HS-5 (cell line): ENCODE measurements at regions not wholly inside any gene's neighbourhood (a gene's known extent, or its start where the extent isn't known, plus 50 kb on each side); places are given as distances from the start of the nearest gene placed in this dataset.
A peak's percentile ranks its signal among the peaks of the same experiment; 100 is the strongest.
"Not testable (repeated sequence)": the region's sequence is repeated elsewhere in the genome, so short reads cannot be mapped to it uniquely, and the experiment has no call there.

Source experiments
- DNase-seq: peaks from one replicate; pipeline ENCODE4 v3.0.0-alpha.2; 2012; ENCODE audit warnings: low read depth

- no peak for DNase-seq
Measured at GRCh38 chr15:87672309-87673288, 583.9 kb downstream of the NTRK3 start.

DNA sequence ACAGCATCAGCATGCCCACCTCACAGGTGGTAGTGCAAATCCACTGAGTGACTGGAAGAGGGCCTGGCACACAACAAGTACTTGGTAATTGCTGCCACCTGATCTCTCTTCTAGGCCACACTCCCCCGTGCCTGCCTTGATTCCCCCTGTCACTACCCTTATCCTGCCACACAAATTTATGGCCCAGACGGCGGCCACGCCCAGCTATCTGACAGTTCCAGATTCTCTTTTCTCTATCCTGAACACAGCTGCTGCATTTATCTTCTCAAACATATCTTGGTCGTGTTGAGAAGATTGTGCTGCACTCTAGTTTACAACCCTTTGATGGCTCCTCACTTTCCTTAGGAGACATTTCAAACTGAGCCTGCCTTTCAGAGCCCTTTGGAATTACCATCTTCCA is 585.2 kb downstream of the NTRK3 start:
- no peak for DNase-seq

GRCh38 chr15:87669846-87670245 is 586.7 kb downstream of the NTRK3 start:
- DNase-seq, result no peak

DNA sequence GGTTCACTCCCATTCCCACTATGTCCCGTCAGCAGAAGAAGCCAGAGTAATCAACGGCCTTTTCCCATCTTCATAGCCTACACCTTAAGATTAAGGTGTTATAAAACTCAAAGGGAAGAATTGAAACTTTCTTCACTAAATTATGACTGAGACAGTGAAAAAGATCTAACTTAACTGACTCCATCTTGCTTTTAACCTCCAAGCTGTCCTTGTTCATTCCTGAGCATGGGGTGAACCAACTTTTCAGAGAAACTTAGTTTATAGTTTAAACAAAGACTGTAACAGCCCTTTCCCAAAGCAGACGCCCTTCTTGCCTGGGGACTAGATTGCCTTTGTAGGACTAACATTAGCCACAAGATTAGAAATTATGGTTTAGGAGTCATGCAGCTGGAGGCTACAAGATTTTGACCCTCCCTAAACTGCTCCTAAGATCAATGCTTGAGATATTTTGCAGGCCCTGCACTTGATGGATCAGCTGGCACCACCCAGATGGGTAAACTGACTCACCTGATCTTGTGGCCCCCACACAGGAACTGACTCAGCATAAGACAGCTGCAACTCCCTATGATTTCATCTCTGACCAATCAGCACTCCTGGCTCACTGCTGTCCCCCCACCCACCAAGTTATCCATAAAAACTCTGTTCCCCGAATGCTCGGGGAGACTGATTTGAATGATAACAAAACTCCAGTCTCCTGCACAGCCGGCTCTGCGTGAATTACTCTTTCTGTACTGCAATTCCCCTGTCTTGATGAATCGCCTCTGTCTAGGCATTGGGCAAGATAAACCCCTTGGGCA is 587.6 kb downstream of the NTRK3 start:
- not testable (repeated sequence) for DNase-seq

GRCh38 chr15:87667643-87668042 is 588.9 kb downstream of the NTRK3 start:
- no peak for DNase-seq

GRCh38 chr15:87662575-87662974 is 594.0 kb downstream of the NTRK3 start:
- DNase-seq, result no peak

GRCh38 chr15:87661454-87662355 is 594.8 kb downstream of the NTRK3 start:
- DNase-seq, result no peak

GRCh38 chr15:87660251-87661129 is 596.0 kb downstream of the NTRK3 start:
- no peak for DNase-seq

DNA sequence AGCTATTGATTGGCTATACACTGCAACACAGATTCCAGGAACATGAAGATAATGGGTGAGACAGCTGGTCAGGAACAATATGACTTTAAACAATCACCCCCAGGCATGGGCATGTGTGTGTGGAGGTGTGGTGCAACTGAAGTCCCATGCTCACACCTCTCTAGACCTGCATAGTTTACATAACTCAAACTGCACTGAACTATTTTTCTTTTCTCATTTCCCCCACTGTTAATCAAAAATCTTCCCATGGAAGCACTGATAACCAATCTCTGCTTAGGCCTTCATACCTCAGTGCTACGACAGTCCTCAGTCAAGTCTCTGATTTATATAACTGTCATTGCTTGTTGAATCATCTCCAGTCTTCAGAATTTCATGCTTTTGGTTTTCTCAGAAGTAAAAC is 600.2 kb downstream of the NTRK3 start:
- DNase-seq, result no peak

DNA sequence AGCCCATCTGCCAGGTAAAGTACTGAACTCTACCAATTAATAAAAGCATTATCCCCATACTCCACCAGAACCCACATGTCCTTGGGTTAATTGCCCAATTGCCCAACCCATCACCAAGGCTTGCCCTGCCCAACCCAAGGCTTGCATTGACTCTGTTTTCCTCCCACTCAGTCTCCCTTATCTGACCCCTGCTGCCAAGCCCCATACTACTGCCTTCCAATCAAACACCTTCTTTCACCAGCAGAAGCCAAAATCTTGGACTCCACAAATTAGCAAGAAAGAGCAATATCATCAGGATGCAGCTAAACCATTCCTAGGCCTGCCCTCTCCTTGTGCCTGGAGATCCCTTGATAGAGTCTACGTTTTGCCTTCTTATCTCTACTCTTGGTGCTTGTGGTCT is 602.9 kb downstream of the NTRK3 start:
- no peak for DNase-seq

DNA sequence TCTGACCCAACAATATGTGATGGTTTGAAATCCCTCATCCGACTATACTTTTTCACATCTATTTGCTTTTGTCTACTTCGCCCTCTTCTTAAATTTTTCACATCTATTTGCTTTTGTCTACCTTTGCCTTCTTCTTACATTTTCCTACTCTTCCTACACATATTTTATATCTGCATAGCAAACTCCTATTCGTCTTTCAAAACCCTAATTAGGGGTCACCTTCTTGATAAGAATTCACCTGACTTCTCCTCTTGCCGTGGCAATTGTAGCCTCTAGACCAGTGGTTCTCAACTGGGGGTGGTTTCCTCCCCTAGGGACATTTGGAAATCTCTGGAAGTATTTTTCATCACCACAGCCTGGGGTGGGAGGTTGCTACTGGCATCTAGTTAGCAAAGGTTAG is 607.4 kb downstream of the NTRK3 start:
- no peak for DNase-seq

GRCh38 chr15:87648278-87648677 is 608.3 kb downstream of the NTRK3 start:
- no peak for DNase-seq

- no peak for DNase-seq
Measured at GRCh38 chr15:87645723-87646122, 610.8 kb downstream of the NTRK3 start.

DNA sequence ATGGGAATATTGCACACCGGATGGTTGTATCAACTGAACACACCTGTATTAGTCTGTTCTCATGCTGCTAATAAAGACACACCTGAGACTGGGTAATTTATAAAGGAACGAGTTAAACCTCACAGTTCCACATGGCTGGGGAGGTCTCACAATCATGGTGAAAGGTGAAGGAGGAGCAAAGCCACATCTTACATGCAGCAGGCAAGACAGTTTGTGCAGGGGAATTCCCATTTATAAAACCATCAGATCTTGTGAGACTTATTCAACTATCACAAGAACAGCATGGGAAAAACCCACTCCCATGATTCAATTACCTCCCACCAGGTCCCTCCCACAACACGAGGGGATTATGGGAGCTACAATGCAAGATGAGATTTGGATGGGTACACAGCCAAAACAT is 613.5 kb downstream of the NTRK3 start:
- DNase-seq, result not testable (repeated sequence)

DNA sequence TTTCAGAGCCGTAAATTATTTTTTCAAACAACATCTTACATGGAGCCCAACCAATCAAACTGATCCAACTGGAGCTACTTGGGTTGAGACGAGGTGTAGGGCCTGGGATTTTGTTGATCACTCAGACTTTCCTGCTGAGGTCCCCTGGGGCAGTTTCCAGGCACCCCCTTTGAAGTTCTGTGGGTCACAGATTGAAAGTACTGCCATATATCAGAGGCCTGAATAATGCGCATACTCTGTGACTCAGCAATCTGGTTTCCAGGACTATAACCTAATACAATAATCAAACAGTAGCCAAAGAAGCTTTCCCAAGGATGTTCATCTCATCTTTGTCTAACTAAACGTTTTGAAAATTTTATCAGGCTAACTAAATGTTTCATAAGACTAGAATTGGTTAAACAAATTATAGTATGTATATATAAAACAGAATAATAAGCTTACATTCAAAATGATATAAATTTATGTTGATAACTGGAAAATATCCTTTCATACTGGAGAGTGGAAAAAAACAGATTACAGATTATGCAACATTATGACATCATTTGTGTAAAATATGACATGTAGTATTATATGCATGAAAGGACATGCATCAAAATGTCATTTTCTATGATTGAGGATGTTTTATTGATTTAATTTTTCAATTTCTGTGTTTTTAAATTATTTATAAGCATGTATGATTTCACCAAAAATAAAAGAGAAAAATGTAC is 617.1 kb downstream of the NTRK3 start:
- DNase-seq, result no peak

DNA sequence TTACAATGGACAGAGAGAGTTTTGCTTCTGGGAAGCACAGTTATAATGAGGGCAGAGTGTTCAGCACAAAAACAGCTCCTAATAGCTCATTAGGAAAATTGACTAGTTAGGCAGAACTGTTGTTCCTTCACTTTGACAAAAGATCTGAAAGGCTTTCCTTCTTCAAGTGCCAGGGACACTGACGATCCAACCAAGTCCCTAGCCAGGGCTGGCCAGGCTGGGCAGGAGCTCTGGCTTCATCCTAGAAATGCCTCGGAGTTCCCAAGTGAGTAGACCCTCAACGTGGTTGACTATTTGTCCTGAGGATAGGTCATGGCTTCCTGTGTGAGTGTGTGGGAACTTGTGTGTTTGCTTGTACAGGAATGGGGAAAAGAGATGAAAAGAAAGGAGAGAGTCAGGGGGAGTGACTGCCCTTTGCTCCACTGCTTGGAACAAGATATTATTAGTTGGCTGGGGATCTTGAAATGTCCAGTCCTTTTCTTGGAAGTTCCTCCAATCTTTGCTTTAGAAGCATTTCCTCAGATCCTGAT is 617.9 kb downstream of the NTRK3 start:
- no peak for DNase-seq

DNA sequence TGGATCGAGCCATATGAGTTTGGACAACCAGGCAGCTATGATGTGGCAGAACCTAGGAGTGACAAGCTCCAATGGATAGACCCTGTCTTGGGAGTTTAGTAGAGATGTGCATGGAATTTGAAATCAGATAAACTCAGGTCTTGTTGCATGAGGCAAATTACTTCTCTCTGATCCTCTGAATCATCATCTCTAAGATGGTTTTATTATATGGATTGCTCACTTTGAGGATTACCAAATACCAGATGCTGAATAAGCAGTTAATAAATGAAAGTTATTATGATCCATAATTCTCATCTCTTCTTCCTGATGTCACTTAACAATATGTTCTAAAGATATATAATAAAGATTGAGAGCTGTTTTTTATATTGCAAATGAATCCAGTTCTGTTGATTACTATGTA is 622.2 kb downstream of the NTRK3 start:
- DNase-seq, result peak; percentile 19

GRCh38 chr15:87633525-87633924 is 623.0 kb downstream of the NTRK3 start:
- DNase-seq, result no peak

DNA sequence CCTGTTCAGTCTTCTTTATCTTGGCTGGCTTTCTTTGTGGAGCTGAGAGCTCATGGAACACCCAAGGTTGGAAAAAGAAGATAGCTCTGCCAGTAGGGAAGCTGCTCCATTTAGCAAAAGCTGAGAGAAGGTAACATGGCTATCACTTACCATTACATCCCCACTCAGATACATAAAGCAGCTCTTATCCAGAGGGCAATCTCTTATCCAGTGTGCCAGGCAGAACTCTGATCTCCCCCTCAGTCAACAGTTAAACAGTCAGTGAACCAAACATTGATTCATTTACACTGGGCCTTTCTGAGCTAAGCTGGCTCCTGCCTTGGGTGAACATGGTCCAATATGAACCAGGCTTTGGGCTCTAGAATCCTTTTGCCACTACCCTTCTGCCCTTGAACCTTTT is 624.2 kb downstream of the NTRK3 start:
- no peak for DNase-seq

DNA sequence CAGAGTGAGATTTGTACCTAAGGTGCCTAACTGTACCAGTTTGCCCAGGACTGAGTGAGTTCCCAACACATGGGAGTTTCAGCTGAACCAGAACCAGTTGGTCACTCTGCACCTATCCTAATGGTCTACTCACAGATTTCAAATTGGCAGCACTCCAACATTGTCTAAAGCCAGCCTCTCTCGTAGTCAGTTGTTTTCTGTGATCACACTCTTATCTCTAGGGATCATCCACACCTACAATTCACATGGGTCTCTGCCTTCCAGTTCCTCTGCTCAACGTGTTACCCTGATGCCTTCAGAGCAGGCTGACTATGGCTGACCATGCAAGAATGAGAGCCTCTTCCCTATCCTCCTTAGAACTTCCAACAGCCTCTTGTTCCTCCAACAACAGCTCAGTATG is 624.8 kb downstream of the NTRK3 start:
- DNase-seq, result no peak
